T-cell (primary cell): ENCODE measurements at regions not wholly inside any gene's neighbourhood (a gene's known extent, or its start where the extent isn't known, plus 50 kb on each side); places are given as distances from the start of the nearest gene placed in this dataset.

Experiments
- ATAC-seq, 4 experiments: fragments of 200-7000 bp in 3 of 4; fragments of 150-1000 bp in 1 of 4; cut with Tn5 transposase; replicated peaks in 1 of 4; 1 replicate in 3 of 4; 2 replicates in 1 of 4; pipeline ENCODE4 v1.10.0; 2021; ENCODE audit warnings: moderate library complexity in 3 of 4, mild to moderate bottlenecking in 2 of 4, moderate number of reproducible peaks in 1 of 4
- CTCF ChIA-PET, 2 donors: fragments of 300-600 bp; sonication (Branson Sonifier 250); formaldehyde crosslinking; loops; one replicate each; lab custom pipeline; 2022; ENCODE audit warnings: antibody characterized with exemption in 2 of 2; lab: Charles Lee
- POLR2A ChIA-PET, 2 donors: fragments of 300-600 bp; sonication (Branson Sonifier 250); formaldehyde crosslinking; loops; one replicate each; lab custom pipeline; 2022; ENCODE audit warnings: antibody characterized with exemption in 2 of 2; lab: Charles Lee
- DNase-seq, 35 experiments: peaks; one replicate each; pipeline versions ENCODE4 v3.0.0 to v3.0.0-alpha.2; 2013 to 2023
- H3K27ac ChIP-seq: one replicate; pipeline ENCODE4 v1.5.1; 2013; ENCODE audit warnings: low read length
- H3K27me3 ChIP-seq, 2 experiments: replicated peaks in 1 of 2; 1 replicate in 1 of 2; 2 replicates in 1 of 2; pipeline versions ENCODE4 v1.6.1 to v1.7.0; 2013; ENCODE audit warnings: low read length in 1 of 2, mixed read lengths in 1 of 2; ENCODE audit not compliant: control insufficient read depth in 2 of 2, insufficient read depth in 2 of 2; ENCODE audit errors: extremely low read depth in 1 of 2
- H3K36me3 ChIP-seq, 2 donors: 1 replicate in 1 of 2; 2 replicates in 1 of 2; pipeline versions ENCODE4 v1.6.1 to v1.7.0; 2013; ENCODE audit warnings: low read length in 1 of 2; ENCODE audit not compliant: control insufficient read depth in 2 of 2, insufficient read depth in 1 of 2; ENCODE audit errors: extremely low read depth in 1 of 2
- H3K4me1 ChIP-seq, 2 experiments: 1 replicate in 1 of 2; 2 replicates in 1 of 2; pipeline versions ENCODE4 v1.6.1 to v1.7.0; 2013; ENCODE audit warnings: low read length in 2 of 2, mixed read lengths in 1 of 2; ENCODE audit not compliant: insufficient read depth in 2 of 2, control insufficient read depth in 1 of 2; ENCODE audit errors: extremely low read depth in 1 of 2
- H3K4me3 ChIP-seq, 2 donors: 1 replicate in 1 of 2; 2 replicates in 1 of 2; pipeline versions ENCODE4 v1.5.1 to v1.7.0; 2013; ENCODE audit warnings: mild to moderate bottlenecking in 2 of 2, low read length in 1 of 2, moderate library complexity in 1 of 2; ENCODE audit not compliant: control insufficient read depth in 1 of 2; ENCODE audit errors: extremely low read depth in 1 of 2
- H3K9me3 ChIP-seq: 2 replicates; pipeline ENCODE4 v1.7.0; 2013
- H3K27ac Mint-ChIP-seq, 2 donors: one replicate each; pipeline ENCODE4 v1.8.0; 2020 to 2021; ENCODE audit warnings: mild to moderate bottlenecking in 2 of 2, mixed read lengths in 2 of 2
- H3K27me3 Mint-ChIP-seq, 2 donors: one replicate each; pipeline ENCODE4 v1.8.0; 2021 to 2022; ENCODE audit warnings: mixed read lengths in 2 of 2
- H3K36me3 Mint-ChIP-seq: one replicate; pipeline ENCODE4 v1.8.0; 2021; ENCODE audit warnings: mixed read lengths
- H3K4me1 Mint-ChIP-seq, 3 donors: one replicate each; pipeline ENCODE4 v1.8.0; 2020 to 2022; ENCODE audit warnings: mixed read lengths in 3 of 3, mild to moderate bottlenecking in 1 of 3
- H3K4me3 Mint-ChIP-seq, 3 donors: one replicate each; pipeline ENCODE4 v1.8.0; 2020 to 2022; ENCODE audit warnings: mild to moderate bottlenecking in 3 of 3, mixed read lengths in 3 of 3, moderate library complexity in 3 of 3
- H3K9me3 Mint-ChIP-seq, 3 donors: one replicate each; pipeline ENCODE4 v1.8.0; 2020 to 2022; ENCODE audit warnings: mixed read lengths in 3 of 3
- WGBS: methylation state at CpG from one replicate; pipeline ENCODE4 v1.1.5; 2013; ENCODE audit warnings: missing lambda C conversion rate; ENCODE audit not compliant: insufficient coverage; 5-methylcytosine and 5-hydroxymethylcytosine counted together

GRCh38 chr3:22714749-22715148 lies 488.4 kb upstream of the UBE2E2 start:
- Histone ChIP-seq H3K27me3 (no peaks in the 10 kb centered on the region), H3K4me3 (no peak overlapping the region), H3K9me3 (no peaks in the 10 kb centered on the region), H3K36me3 (no peaks in the 10 kb centered on the region), H3K27ac (no peak overlapping the region), H3K4me1 (no peaks in the 10 kb centered on the region)
- H3K4me1 Mint-ChIP-seq = no peaks in the 10 kb centered on the region
- no peaks in the 10 kb centered on the region for H3K27me3 Mint-ChIP-seq
- POLR2A ChIA-PET = no interaction called here
- DNase-seq = no peak
- peaks cover 5 to 23% (median 6%) of the 10 kb centered on the region in 3 donors for H3K9me3 Mint-ChIP-seq
- ATAC-seq = no peak
- H3K4me3 Mint-ChIP-seq = no peak overlapping the region
- CTCF ChIA-PET = no interaction called here
- H3K36me3 Mint-ChIP-seq = no peaks in the 10 kb centered on the region
- no peak overlapping the region for H3K27ac Mint-ChIP-seq
- 62% methylated on average over 1 of the region's 1 CpG for WGBS

- H3K36me3 Mint-ChIP-seq = no peaks in the 10 kb centered on the region
These were observed 482.5 kb upstream of the UBE2E2 start for GRCh38 chr3:22720596-22720995.

DNA sequence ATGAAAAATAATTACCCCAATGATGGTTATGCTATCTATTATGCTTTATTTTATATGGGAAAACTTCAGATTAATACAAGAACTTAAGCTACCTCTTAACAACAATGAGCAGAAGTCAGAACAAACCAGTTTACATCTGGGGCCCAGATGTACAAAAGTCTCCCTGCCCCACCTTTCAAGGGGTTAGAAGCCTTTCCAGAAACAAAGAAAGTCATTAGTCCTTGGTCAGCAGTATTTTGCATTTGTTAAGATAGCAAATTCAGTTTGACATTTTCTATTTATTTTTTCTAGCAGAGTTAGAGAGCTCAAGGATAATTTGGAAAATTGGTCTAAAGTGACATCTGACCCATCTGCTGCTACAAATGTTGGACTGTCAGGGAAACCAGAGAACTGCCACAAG lies 478.7 kb upstream of the UBE2E2 start:
- Histone ChIP-seq H3K36me3 (no peaks in the 10 kb centered on the region), H3K4me3 (no peak overlapping the region), H3K9me3 (no peaks in the 10 kb centered on the region), H3K27ac (no peak overlapping the region), H3K27me3 (no peaks in the 10 kb centered on the region), H3K4me1 (no peaks in the 10 kb centered on the region)
- no peak for DNase-seq
- Mint-ChIP-seq H3K36me3 (no peaks in the 10 kb centered on the region), H3K4me1 (no peaks in the 10 kb centered on the region), H3K9me3 (peaks cover 2 to 6% (median 5%) of the 10 kb centered on the region in 3 donors), H3K27me3 (peaks cover 0 to 4% of the 10 kb centered on the region in 2 donors), H3K4me3 (no peak overlapping the region), H3K27ac (no peak overlapping the region)
- no peak for ATAC-seq
- CTCF ChIA-PET = no interaction called here
- POLR2A ChIA-PET = no interaction called here

More at GRCh38 chr3:22720596-22720995, 482.5 kb upstream of the UBE2E2 start:
- no peak for DNase-seq
- Mint-ChIP-seq H3K9me3 (peaks cover 5 to 15% (median 6%) of the 10 kb centered on the region in 3 donors), H3K27me3 (no peaks in the 10 kb centered on the region), H3K4me1 (no peaks in the 10 kb centered on the region), H3K4me3 (no peak overlapping the region), H3K27ac (no peak overlapping the region)
- Histone ChIP-seq H3K4me1 (no peaks in the 10 kb centered on the region), H3K4me3 (no peak overlapping the region), H3K27ac (no peak overlapping the region), H3K9me3 (no peaks in the 10 kb centered on the region), H3K36me3 (no peaks in the 10 kb centered on the region), H3K27me3 (no peaks in the 10 kb centered on the region)
- ChIA-PET POLR2A (no interaction called here), CTCF (no interaction called here)
- no peak for ATAC-seq
- WGBS = no CpG with 5 or more reads among the region's 1 CpG

GRCh38 chr3:22728406-22728805 lies 474.7 kb upstream of the UBE2E2 start:
- Mint-ChIP-seq H3K27me3 (peaks cover 0 to 4% of the 10 kb centered on the region in 2 donors), H3K36me3 (no peaks in the 10 kb centered on the region), H3K4me3 (no peak overlapping the region), H3K27ac (no peak overlapping the region), H3K9me3 (peaks cover 4 to 12% (median 6%) of the 10 kb centered on the region in 3 donors), H3K4me1 (no peaks in the 10 kb centered on the region)
- Histone ChIP-seq H3K4me1 (no peaks in the 10 kb centered on the region), H3K27me3 (no peaks in the 10 kb centered on the region), H3K36me3 (no peaks in the 10 kb centered on the region), H3K4me3 (no peak overlapping the region), H3K27ac (no peak overlapping the region), H3K9me3 (no peaks in the 10 kb centered on the region)
- CTCF ChIA-PET = no interaction called here
- POLR2A ChIA-PET = no interaction called here
- no CpG with 5 or more reads among the region's 1 CpG for WGBS
- DNase-seq (no peak), ATAC-seq (no peak)

GRCh38 chr3:22729212-22729611 lies 473.9 kb upstream of the UBE2E2 start:
- Histone ChIP-seq H3K27ac (no peak overlapping the region), H3K4me3 (no peak overlapping the region), H3K9me3 (no peaks in the 10 kb centered on the region), H3K27me3 (no peaks in the 10 kb centered on the region), H3K36me3 (no peaks in the 10 kb centered on the region), H3K4me1 (no peaks in the 10 kb centered on the region)
- peaks cover 0 to 4% of the 10 kb centered on the region in 2 donors for H3K27me3 Mint-ChIP-seq
- no peak overlapping the region for H3K27ac Mint-ChIP-seq
- ChIA-PET CTCF (no interaction called here), POLR2A (no interaction called here)
- no peak overlapping the region for H3K4me3 Mint-ChIP-seq
- WGBS = 82% methylated on average over 4 of the region's 5 CpGs
- ATAC-seq (no peak), DNase-seq (no peak)
- H3K9me3 Mint-ChIP-seq = peaks cover 4 to 12% (median 6%) of the 10 kb centered on the region in 3 donors
- H3K36me3 Mint-ChIP-seq = no peaks in the 10 kb centered on the region
- no peaks in the 10 kb centered on the region for H3K4me1 Mint-ChIP-seq

GRCh38 chr3:22729981-22730380 lies 473.1 kb upstream of the UBE2E2 start:
- ATAC-seq = no peak
- Histone ChIP-seq H3K36me3 (no peaks in the 10 kb centered on the region), H3K4me1 (no peaks in the 10 kb centered on the region), H3K27ac (no peak overlapping the region), H3K27me3 (no peaks in the 10 kb centered on the region), H3K9me3 (no peaks in the 10 kb centered on the region), H3K4me3 (no peak overlapping the region)
- no peaks in the 10 kb centered on the region for H3K36me3 Mint-ChIP-seq
- H3K27me3 Mint-ChIP-seq = peaks cover 0 to 4% of the 10 kb centered on the region in 2 donors
- H3K4me1 Mint-ChIP-seq = no peaks in the 10 kb centered on the region
- ChIA-PET POLR2A (no interaction called here), CTCF (no interaction called here)
- WGBS = no CpG with 5 or more reads among the region's 1 CpG
- peaks cover 4 to 12% (median 6%) of the 10 kb centered on the region in 3 donors for H3K9me3 Mint-ChIP-seq
- H3K4me3 Mint-ChIP-seq = no peak overlapping the region
- H3K27ac Mint-ChIP-seq = no peak overlapping the region
- DNase-seq = no peak

- Histone ChIP-seq H3K27me3 (no peaks in the 10 kb centered on the region), H3K9me3 (no peaks in the 10 kb centered on the region), H3K27ac (no peak overlapping the region), H3K36me3 (no peaks in the 10 kb centered on the region), H3K4me3 (no peak overlapping the region), H3K4me1 (no peaks in the 10 kb centered on the region)
- WGBS = no CpG with 5 or more reads among the region's 1 CpG
- Mint-ChIP-seq H3K36me3 (no peaks in the 10 kb centered on the region), H3K27ac (no peak overlapping the region), H3K9me3 (peaks cover 4 to 12% (median 6%) of the 10 kb centered on the region in 3 donors), H3K27me3 (peaks cover 0 to 4% of the 10 kb centered on the region in 2 donors), H3K4me1 (no peaks in the 10 kb centered on the region), H3K4me3 (no peak overlapping the region)
- POLR2A ChIA-PET = no interaction called here
- ATAC-seq (no peak), DNase-seq (no peak)
- CTCF ChIA-PET = no interaction called here
These were observed 472.4 kb upstream of the UBE2E2 start for GRCh38 chr3:22730701-22731100.
